GM12873 (cell line): ENCODE measurements at regions not wholly inside any gene's neighbourhood (a gene's known extent, or its start where the extent isn't known, plus 50 kb on each side); places are given as distances from the start of the nearest gene placed in this dataset.

Experiments
- CTCF ChIP-seq: IDR thresholded peaks from 2 replicates; pipeline ENCODE4 v1.5.1; 2012; ENCODE audit warnings: low read depth, mild to moderate bottlenecking, moderate library complexity, low read length, control low read depth; ENCODE audit not compliant: insufficient read depth; ENCODE audit errors: missing control alignments

GRCh38 chr2:16765356-16765755 is 99.7 kb upstream of the CYRIA start:
- no peak for TF ChIP-seq CTCF

- TF ChIP-seq CTCF, result no peak
Measured at GRCh38 chr2:16764487-16764886, 98.9 kb upstream of the CYRIA start.

GRCh38 chr2:16763493-16763899 is 97.9 kb upstream of the CYRIA start:
- no peak for TF ChIP-seq CTCF

- TF ChIP-seq CTCF, result no peak
Measured at GRCh38 chr2:16763056-16763455, 97.4 kb upstream of the CYRIA start.

GRCh38 chr2:16760426-16760825 is 94.8 kb upstream of the CYRIA start:
- no peak for TF ChIP-seq CTCF

- TF ChIP-seq CTCF, result peak; percentile 83
Measured at GRCh38 chr2:16756831-16757644, 91.4 kb upstream of the CYRIA start.

GRCh38 chr2:16755442-16755841 is 89.8 kb upstream of the CYRIA start:
- TF ChIP-seq CTCF, result no peak
